Osteoblast (primary cell): ENCODE measurements at regions not wholly inside any gene's neighbourhood (a gene's known extent, or its start where the extent isn't known, plus 50 kb on each side); places are given as distances from the start of the nearest gene placed in this dataset.

Source experiments
- DNase-seq: peaks from one replicate; pipeline ENCODE4 v3.0.0; 2011; ENCODE audit warnings: low spot score, mixed read lengths; ENCODE audit not compliant: insufficient read length; ENCODE audit errors: missing footprints
- H2AFZ ChIP-seq: 2 replicates; pipeline ENCODE4 v1.6.0; 2011; ENCODE audit warnings: mild to moderate bottlenecking, low read length
- H3K27ac ChIP-seq: 2 replicates; pipeline ENCODE4 v1.5.1; 2011; ENCODE audit warnings: mild to moderate bottlenecking, low read depth, low read length, moderate library complexity
- H3K27me3 ChIP-seq: 2 replicates; pipeline ENCODE4 v1.6.0; 2012; ENCODE audit warnings: mild to moderate bottlenecking, control low read depth, inconsistent platforms, low read length, moderate library complexity; ENCODE audit not compliant: insufficient read depth
- H3K36me3 ChIP-seq: 2 replicates; pipeline ENCODE4 v1.5.1; 2011; ENCODE audit warnings: mild to moderate bottlenecking, low read length, control low read depth, moderate library complexity; ENCODE audit not compliant: insufficient read depth
- H3K4me1 ChIP-seq: 2 replicates; pipeline ENCODE4 v1.5.1; 2011; ENCODE audit warnings: mild to moderate bottlenecking, low read length, control low read depth, moderate library complexity; ENCODE audit not compliant: insufficient read depth
- H3K4me2 ChIP-seq: 2 replicates; pipeline ENCODE4 v1.6.0; 2011; ENCODE audit warnings: mild to moderate bottlenecking, low read length; ENCODE audit not compliant: insufficient read depth
- H3K4me3 ChIP-seq: fragments of 200-600 bp; sonication (generic); 3 replicates; pipeline ENCODE4 v1.5.1; 2012; ENCODE audit warnings: mild to moderate bottlenecking, low read length, inconsistent platforms; ENCODE audit not compliant: insufficient read depth
- H3K79me2 ChIP-seq: 2 replicates; pipeline ENCODE4 v1.6.0; 2012; ENCODE audit warnings: mild to moderate bottlenecking, low read length, control low read depth, inconsistent platforms; ENCODE audit not compliant: insufficient read depth
- H3K9me3 ChIP-seq: 2 replicates; pipeline ENCODE4 v1.5.1; 2011; ENCODE audit warnings: low read depth, low read length, control low read depth
- H4K20me1 ChIP-seq: 2 replicates; pipeline ENCODE4 v1.6.0; 2012; ENCODE audit warnings: mild to moderate bottlenecking, low read length, control low read depth; ENCODE audit not compliant: insufficient read depth
- CTCF ChIP-seq: IDR thresholded peaks from 2 replicates; pipeline ENCODE4 v1.5.1; 2011; ENCODE audit warnings: mild to moderate bottlenecking, low read depth, low read length, moderate library complexity; ENCODE audit errors: extremely low read depth

DNA sequence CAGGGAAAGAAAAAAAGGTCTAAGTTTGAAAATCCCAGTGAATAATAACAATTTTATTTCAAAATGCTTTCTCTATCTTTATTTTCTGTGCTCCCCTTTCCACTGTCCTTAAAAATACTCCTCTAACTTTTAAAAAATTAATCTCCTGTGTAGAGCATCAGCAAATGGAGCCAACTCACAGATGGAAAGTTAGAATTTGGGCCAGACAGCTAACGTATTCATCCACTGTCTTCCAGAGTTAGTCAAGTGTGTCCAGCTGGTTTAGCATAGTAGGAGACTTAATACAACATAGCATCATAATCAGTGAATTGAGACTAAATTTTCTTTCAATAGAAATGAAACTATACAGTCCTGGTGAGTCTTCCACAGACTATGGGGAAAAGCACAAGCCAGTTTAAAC is 419.0 kb upstream of the LRRC7 start:
- H3K79me2 ChIP-seq: no peaks in the 10 kb centered on the region
- no peak for TF ChIP-seq CTCF

GRCh38 chr1:69157046-69157756 is 410.5 kb upstream of the LRRC7 start:
- Histone ChIP-seq H3K36me3 (no peaks in the 10 kb centered on the region), H3K4me3 (no peak overlapping the region), H3K9me3 (peaks cover 4% of the 10 kb centered on the region), H3K4me1 (no peaks in the 10 kb centered on the region), H4K20me1 (no peaks in the 10 kb centered on the region), H3K4me2 (no peak overlapping the region), H3K27ac (no peak overlapping the region), H2AFZ (no peak overlapping the region), H3K27me3 (no peaks in the 10 kb centered on the region), H3K79me2 (no peaks in the 10 kb centered on the region)
- no peak for TF ChIP-seq CTCF
- DNase-seq: no peak

More for the DNA sequence above, 419.0 kb upstream of the LRRC7 start:
- Histone ChIP-seq H3K27me3 (no peaks in the 10 kb centered on the region), H3K9me3 (no peaks in the 10 kb centered on the region), H3K4me1 (no peaks in the 10 kb centered on the region), H2AFZ (no peak overlapping the region), H3K4me3 (no peak overlapping the region), H3K36me3 (no peaks in the 10 kb centered on the region), H4K20me1 (no peaks in the 10 kb centered on the region), H3K27ac (no peak overlapping the region), H3K4me2 (no peak overlapping the region)
- no peak for DNase-seq

- H3K79me2 ChIP-seq: no peaks in the 10 kb centered on the region
- H3K27ac ChIP-seq: no peak overlapping the region
- H2AFZ ChIP-seq: no peak overlapping the region
- no peaks in the 10 kb centered on the region for H3K36me3 ChIP-seq
- no peaks in the 10 kb centered on the region for H3K27me3 ChIP-seq
- TF ChIP-seq CTCF: no peak
- no peaks in the 10 kb centered on the region for H3K4me1 ChIP-seq
- no peak for DNase-seq
- H3K9me3 ChIP-seq: no peaks in the 10 kb centered on the region
- H3K4me2 ChIP-seq: no peak overlapping the region
- no peak overlapping the region for H3K4me3 ChIP-seq
- H4K20me1 ChIP-seq: no peaks in the 10 kb centered on the region
Observed at GRCh38 chr1:69163241-69163640, 404.5 kb upstream of the LRRC7 start.

- Histone ChIP-seq H3K27me3 (no peaks in the 10 kb centered on the region), H3K36me3 (no peaks in the 10 kb centered on the region), H3K4me3 (no peak overlapping the region), H2AFZ (no peak overlapping the region), H3K79me2 (no peaks in the 10 kb centered on the region), H3K27ac (no peak overlapping the region), H4K20me1 (no peaks in the 10 kb centered on the region), H3K4me1 (no peaks in the 10 kb centered on the region), H3K9me3 (no peaks in the 10 kb centered on the region), H3K4me2 (no peak overlapping the region)
- no peak for DNase-seq
- no peak for TF ChIP-seq CTCF
Observed at GRCh38 chr1:69163779-69164178, 403.9 kb upstream of the LRRC7 start.
